Activated T-helper 2 cell treated with anti-CD3 and anti-CD28 coated beads, Interferon-gamma antibody, Interleukin-2, Interleukin-4, amounts not matched to agents 10 μg/mL and 5 μg/mL and 100 μg/mL, durations not matched to agents 14 hours and 24 hours and 36 hours (primary cell): ENCODE measurements at regions not wholly inside any gene's neighbourhood (a gene's known extent, or its start where the extent isn't known, plus 50 kb on each side); places are given as distances from the start of the nearest gene placed in this dataset.

ENCODE experiments used
- DNase-seq: peaks from one replicate; pipeline ENCODE4 v3.0.0; 2021; ENCODE audit warnings: low spot score
- H3K27ac Mint-ChIP-seq: one replicate; pipeline ENCODE4 v1.8.0; 2021; ENCODE audit warnings: mixed read lengths
- H3K27me3 Mint-ChIP-seq: one replicate; pipeline ENCODE4 v1.8.0; 2021; ENCODE audit warnings: low read depth, mixed read lengths
- H3K36me3 Mint-ChIP-seq: one replicate; pipeline ENCODE4 v1.8.0; 2021; ENCODE audit warnings: low read depth, mixed read lengths
- H3K4me1 Mint-ChIP-seq: one replicate; pipeline ENCODE4 v1.8.0; 2021; ENCODE audit warnings: low read depth, mixed read lengths
- H3K4me3 Mint-ChIP-seq: one replicate; pipeline ENCODE4 v1.8.0; 2021; ENCODE audit warnings: low read depth, mild to moderate bottlenecking, moderate library complexity, mixed read lengths
- H3K9me3 Mint-ChIP-seq: one replicate; pipeline ENCODE4 v1.8.0; 2021; ENCODE audit warnings: mixed read lengths
- intact Hi-C: fragments of 100-400 bp; cut with micrococcal nuclease; formaldehyde crosslinking; loops from one replicate; pipeline ENCODE4 v1.15.1; 2023

GRCh38 chr4:148954011-148954749, 512.0 kb upstream of the NR3C2 start:
- intact Hi-C loops = no loop called here
- Mint-ChIP-seq H3K27ac (no peak overlapping the region), H3K9me3 (no peaks in the 10 kb centered on the region), H3K4me1 (no peaks in the 10 kb centered on the region), H3K4me3 (no peak overlapping the region), H3K36me3 (no peaks in the 10 kb centered on the region), H3K27me3 (no peaks in the 10 kb centered on the region)
- no peak for DNase-seq

GRCh38 chr4:148951346-148951745, 509.1 kb upstream of the NR3C2 start:
- Mint-ChIP-seq H3K9me3 (no peaks in the 10 kb centered on the region), H3K4me1 (no peaks in the 10 kb centered on the region), H3K4me3 (no peak overlapping the region), H3K27ac (no peak overlapping the region), H3K27me3 (no peaks in the 10 kb centered on the region), H3K36me3 (no peaks in the 10 kb centered on the region)
- DNase-seq = no peak
- intact Hi-C loops = no loop called here

- H3K36me3 Mint-ChIP-seq = no peaks in the 10 kb centered on the region
- intact Hi-C loops = no loop called here
Observed at GRCh38 chr4:148946271-148946670, 504.1 kb upstream of the NR3C2 start.

GRCh38 chr4:148944839-148945219, 502.6 kb upstream of the NR3C2 start:
- H3K4me1 Mint-ChIP-seq = no peaks in the 10 kb centered on the region
- intact Hi-C loops = no loop called here
- no peaks in the 10 kb centered on the region for H3K36me3 Mint-ChIP-seq
- H3K9me3 Mint-ChIP-seq = no peaks in the 10 kb centered on the region
- H3K4me3 Mint-ChIP-seq = no peak overlapping the region
- H3K27ac Mint-ChIP-seq = no peak overlapping the region
- H3K27me3 Mint-ChIP-seq = no peaks in the 10 kb centered on the region
- DNase-seq = no peak

More at GRCh38 chr4:148946271-148946670, 504.1 kb upstream of the NR3C2 start:
- no peak for DNase-seq
- Mint-ChIP-seq H3K4me3 (no peak overlapping the region), H3K27ac (no peak overlapping the region), H3K27me3 (no peaks in the 10 kb centered on the region), H3K9me3 (no peaks in the 10 kb centered on the region), H3K4me1 (no peaks in the 10 kb centered on the region)

GRCh38 chr4:148944136-148944838, 502.1 kb upstream of the NR3C2 start:
- H3K27me3 Mint-ChIP-seq = no peaks in the 10 kb centered on the region
- no peaks in the 10 kb centered on the region for H3K36me3 Mint-ChIP-seq
- no peak overlapping the region for H3K27ac Mint-ChIP-seq
- DNase-seq = no peak
- no peak overlapping the region for H3K4me3 Mint-ChIP-seq
- no peaks in the 10 kb centered on the region for H3K4me1 Mint-ChIP-seq
- no peaks in the 10 kb centered on the region for H3K9me3 Mint-ChIP-seq
- intact Hi-C loops = no loop called here

- intact Hi-C loops = no loop called here
- DNase-seq = no peak
- H3K4me1 Mint-ChIP-seq = no peaks in the 10 kb centered on the region
- H3K4me3 Mint-ChIP-seq = no peak overlapping the region
- H3K9me3 Mint-ChIP-seq = peaks cover 14% of the 10 kb centered on the region
- no peak overlapping the region for H3K27ac Mint-ChIP-seq
- H3K36me3 Mint-ChIP-seq = no peaks in the 10 kb centered on the region
- H3K27me3 Mint-ChIP-seq = no peaks in the 10 kb centered on the region
Observed at GRCh38 chr4:148934926-148935578, 492.8 kb upstream of the NR3C2 start.

GRCh38 chr4:148926276-148927260, 484.4 kb upstream of the NR3C2 start:
- intact Hi-C loops = no loop called here
- Mint-ChIP-seq H3K36me3 (no peaks in the 10 kb centered on the region), H3K4me1 (no peaks in the 10 kb centered on the region), H3K9me3 (peaks cover 17% of the 10 kb centered on the region), H3K27ac (no peak overlapping the region), H3K4me3 (no peak overlapping the region), H3K27me3 (no peaks in the 10 kb centered on the region)
- DNase-seq = no peak

GRCh38 chr4:148923881-148924280, 481.7 kb upstream of the NR3C2 start:
- Mint-ChIP-seq H3K36me3 (no peaks in the 10 kb centered on the region), H3K27me3 (no peaks in the 10 kb centered on the region), H3K4me1 (no peaks in the 10 kb centered on the region), H3K4me3 (no peak overlapping the region), H3K9me3 (no peaks in the 10 kb centered on the region), H3K27ac (no peak overlapping the region)
- intact Hi-C loops = no loop called here
- no peak for DNase-seq

- H3K4me3 Mint-ChIP-seq = no peak overlapping the region
- no peaks in the 10 kb centered on the region for H3K9me3 Mint-ChIP-seq
- no peaks in the 10 kb centered on the region for H3K36me3 Mint-ChIP-seq
- DNase-seq = no peak
- no peaks in the 10 kb centered on the region for H3K4me1 Mint-ChIP-seq
- no peaks in the 10 kb centered on the region for H3K27me3 Mint-ChIP-seq
- intact Hi-C loops = no loop called here
- no peak overlapping the region for H3K27ac Mint-ChIP-seq
Observed at GRCh38 chr4:148922497-148922896, 480.3 kb upstream of the NR3C2 start.

- Mint-ChIP-seq H3K36me3 (no peaks in the 10 kb centered on the region), H3K27me3 (no peaks in the 10 kb centered on the region), H3K27ac (no peak overlapping the region), H3K9me3 (no peaks in the 10 kb centered on the region), H3K4me1 (no peaks in the 10 kb centered on the region), H3K4me3 (no peak overlapping the region)
- intact Hi-C loops = no loop called here
- no peak for DNase-seq
Observed at GRCh38 chr4:148914734-148915133, 472.5 kb upstream of the NR3C2 start.

GRCh38 chr4:148914301-148914700, 472.1 kb upstream of the NR3C2 start:
- H3K27ac Mint-ChIP-seq = no peak overlapping the region
- H3K4me3 Mint-ChIP-seq = no peak overlapping the region
- no peaks in the 10 kb centered on the region for H3K36me3 Mint-ChIP-seq
- no peaks in the 10 kb centered on the region for H3K9me3 Mint-ChIP-seq
- no peaks in the 10 kb centered on the region for H3K4me1 Mint-ChIP-seq
- DNase-seq = no peak
- intact Hi-C loops = no loop called here
- no peaks in the 10 kb centered on the region for H3K27me3 Mint-ChIP-seq

GRCh38 chr4:148903388-148903787, 461.2 kb upstream of the NR3C2 start:
- Mint-ChIP-seq H3K4me1 (no peaks in the 10 kb centered on the region), H3K9me3 (peaks cover 14% of the 10 kb centered on the region), H3K4me3 (no peak overlapping the region), H3K27ac (no peak overlapping the region), H3K27me3 (no peaks in the 10 kb centered on the region), H3K36me3 (no peaks in the 10 kb centered on the region)
- intact Hi-C loops = no loop called here
- DNase-seq = no peak
